MM.1S (cell line): ENCODE measurements at regions not wholly inside any gene's neighbourhood (a gene's known extent, or its start where the extent isn't known, plus 50 kb on each side); places are given as distances from the start of the nearest gene placed in this dataset.

ENCODE experiments used
- DNase-seq: peaks from one replicate; pipeline ENCODE4 v3.0.0-alpha.2; 2015
- H2AFZ ChIP-seq: fragments of 300-600 bp; sonication (generic); 2 replicates; pipeline ENCODE4 v1.6.0; 2016; ENCODE audit warnings: antibody characterized with exemption, low read length
- H3F3A ChIP-seq: fragments of 300-600 bp; sonication (generic); 2 replicates; pipeline ENCODE4 v1.6.1; 2016; ENCODE audit warnings: mild to moderate bottlenecking, antibody characterized with exemption, low read length, moderate library complexity, mixed read lengths; ENCODE audit not compliant: insufficient read depth
- H3K27ac ChIP-seq: fragments of 300-600 bp; sonication (generic); 2 replicates; pipeline ENCODE4 v1.5.1; 2016; ENCODE audit warnings: mild to moderate bottlenecking, low read length
- H3K27me3 ChIP-seq: fragments of 300-600 bp; sonication (generic); replicated peaks from 2 replicates; pipeline ENCODE4 v1.6.0; 2016; ENCODE audit warnings: low read length; ENCODE audit not compliant: insufficient read depth
- H3K36me3 ChIP-seq: fragments of 300-600 bp; sonication (generic); replicated peaks from 2 replicates; pipeline ENCODE4 v1.6.1; 2016; ENCODE audit warnings: mild to moderate bottlenecking, low read length, mixed read lengths; ENCODE audit not compliant: insufficient read depth
- H3K4me1 ChIP-seq: fragments of 300-600 bp; sonication (generic); 2 replicates; pipeline ENCODE4 v1.6.1; 2016; ENCODE audit warnings: low read length, mixed read lengths
- H3K4me2 ChIP-seq: fragments of 300-600 bp; sonication (generic); 2 replicates; pipeline ENCODE4 v1.6.0; 2016; ENCODE audit warnings: low read depth, low read length
- H3K4me3 ChIP-seq: fragments of 300-600 bp; sonication (generic); 2 replicates; pipeline ENCODE4 v1.5.1; 2016; ENCODE audit warnings: low read length, mixed read lengths
- H3K79me2 ChIP-seq: fragments of 300-600 bp; sonication (generic); 2 replicates; pipeline ENCODE4 v1.6.1; 2016; ENCODE audit warnings: mixed run types, low read length, mixed read lengths
- H3K9ac ChIP-seq: fragments of 300-600 bp; sonication (generic); 2 replicates; pipeline ENCODE4 v1.6.1; 2016; ENCODE audit warnings: low read length, mixed read lengths
- H3K9me2 ChIP-seq: fragments of 300-600 bp; sonication (generic); replicated peaks from 2 replicates; pipeline ENCODE4 v1.6.1; 2016; ENCODE audit warnings: mild to moderate bottlenecking, low read length, mixed read lengths; ENCODE audit not compliant: insufficient read depth
- H3K9me3 ChIP-seq: fragments of 300-600 bp; sonication (generic); replicated peaks from 2 replicates; pipeline ENCODE4 v1.6.1; 2016; ENCODE audit warnings: mild to moderate bottlenecking, low read length, mixed read lengths; ENCODE audit not compliant: insufficient read depth
- H4K20me1 ChIP-seq: fragments of 300-600 bp; sonication (generic); 2 replicates; pipeline ENCODE4 v1.6.1; 2016; ENCODE audit warnings: mild to moderate bottlenecking, low read length, moderate library complexity, mixed read lengths; ENCODE audit not compliant: insufficient read depth
- EZH2 ChIP-seq: fragments of 300-600 bp; sonication (generic); optimal IDR thresholded peaks from 2 replicates; pipeline ENCODE3; 2017; ENCODE audit warnings: low read depth, mild to moderate bottlenecking, antibody characterized with exemption, low read length, mixed read lengths
- EZH2phosphoT487 ChIP-seq: fragments of 300-600 bp; sonication (generic); IDR thresholded peaks from 2 replicates; pipeline ENCODE4 v1.6.1; 2018; ENCODE audit warnings: antibody characterized with exemption, low read length
- TF ChIP-seq, protein P1 (sequence below): fragments of 300-600 bp; sonication (generic); IDR thresholded peaks from 2 replicates; pipeline ENCODE4 v1.5.1; 2016; ENCODE audit warnings: antibody characterized with exemption, low read length, mixed read lengths

GRCh38 chr3:176692199-176692965 is 504.9 kb downstream of the TBL1XR1 start:
- no peak overlapping the region for H3K27ac ChIP-seq
- TF ChIP-seq EZH2, result no peak
- no peak for TF ChIP-seq EZH2phosphoT487
- TF ChIP-seq, protein P1, sequence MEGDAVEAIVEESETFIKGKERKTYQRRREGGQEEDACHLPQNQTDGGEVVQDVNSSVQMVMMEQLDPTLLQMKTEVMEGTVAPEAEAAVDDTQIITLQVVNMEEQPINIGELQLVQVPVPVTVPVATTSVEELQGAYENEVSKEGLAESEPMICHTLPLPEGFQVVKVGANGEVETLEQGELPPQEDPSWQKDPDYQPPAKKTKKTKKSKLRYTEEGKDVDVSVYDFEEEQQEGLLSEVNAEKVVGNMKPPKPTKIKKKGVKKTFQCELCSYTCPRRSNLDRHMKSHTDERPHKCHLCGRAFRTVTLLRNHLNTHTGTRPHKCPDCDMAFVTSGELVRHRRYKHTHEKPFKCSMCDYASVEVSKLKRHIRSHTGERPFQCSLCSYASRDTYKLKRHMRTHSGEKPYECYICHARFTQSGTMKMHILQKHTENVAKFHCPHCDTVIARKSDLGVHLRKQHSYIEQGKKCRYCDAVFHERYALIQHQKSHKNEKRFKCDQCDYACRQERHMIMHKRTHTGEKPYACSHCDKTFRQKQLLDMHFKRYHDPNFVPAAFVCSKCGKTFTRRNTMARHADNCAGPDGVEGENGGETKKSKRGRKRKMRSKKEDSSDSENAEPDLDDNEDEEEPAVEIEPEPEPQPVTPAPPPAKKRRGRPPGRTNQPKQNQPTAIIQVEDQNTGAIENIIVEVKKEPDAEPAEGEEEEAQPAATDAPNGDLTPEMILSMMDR, result no peak
- H3K9me2 ChIP-seq, result no peaks in the 10 kb centered on the region
- H3K4me2 ChIP-seq, result no peak overlapping the region
- H3K36me3 ChIP-seq, result no peaks in the 10 kb centered on the region
- H3K9ac ChIP-seq, result no peak overlapping the region
- H3K27me3 ChIP-seq, result no peaks in the 10 kb centered on the region
- H3K79me2 ChIP-seq, result no peaks in the 10 kb centered on the region
- no peaks in the 10 kb centered on the region for H3K9me3 ChIP-seq
- H3K4me1 ChIP-seq, result no peaks in the 10 kb centered on the region
- H2AFZ ChIP-seq, result no peak overlapping the region
- no peaks in the 10 kb centered on the region for H4K20me1 ChIP-seq
- no peak for DNase-seq
- H3K4me3 ChIP-seq, result no peak overlapping the region
- H3F3A ChIP-seq, result no peaks in the 10 kb centered on the region

- H3K36me3 ChIP-seq, result no peaks in the 10 kb centered on the region
- H3K79me2 ChIP-seq, result no peaks in the 10 kb centered on the region
- no peaks in the 10 kb centered on the region for H3K9me2 ChIP-seq
- H4K20me1 ChIP-seq, result no peaks in the 10 kb centered on the region
- H3K27ac ChIP-seq, result no peak overlapping the region
- no peak for TF ChIP-seq EZH2
- TF ChIP-seq EZH2phosphoT487, result no peak
- TF ChIP-seq, protein P1, result no peak
- H3K9me3 ChIP-seq, result no peaks in the 10 kb centered on the region
- H3F3A ChIP-seq, result no peaks in the 10 kb centered on the region
- H3K27me3 ChIP-seq, result no peaks in the 10 kb centered on the region
- no peak overlapping the region for H3K4me2 ChIP-seq
- no peak overlapping the region for H2AFZ ChIP-seq
- no peak overlapping the region for H3K4me3 ChIP-seq
- no peak overlapping the region for H3K9ac ChIP-seq
- DNase-seq, result no peak
- H3K4me1 ChIP-seq, result no peaks in the 10 kb centered on the region
Observed at GRCh38 chr3:176690083-176690869, 507.0 kb downstream of the TBL1XR1 start.

DNA sequence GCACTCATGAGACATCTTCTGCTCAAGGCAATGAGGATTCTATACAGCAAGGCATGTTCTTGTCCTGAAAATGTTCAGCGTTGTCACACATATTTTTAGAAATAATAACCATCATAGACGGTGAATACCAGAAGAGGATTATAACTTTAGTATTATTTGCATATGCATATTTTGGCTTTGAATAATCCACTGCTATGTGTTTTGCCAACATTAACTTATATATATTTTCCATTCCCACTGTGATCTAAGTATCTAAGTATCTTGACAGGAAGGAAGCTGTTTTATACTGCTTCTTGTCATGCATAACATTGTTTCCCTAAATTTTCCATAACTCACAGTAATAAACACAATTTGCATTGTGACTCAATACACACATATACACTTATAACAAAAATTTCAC is 509.5 kb downstream of the TBL1XR1 start:
- Histone ChIP-seq H3K9me2 (no peaks in the 10 kb centered on the region), H3K27me3 (no peaks in the 10 kb centered on the region), H3K9ac (no peak overlapping the region), H3K36me3 (no peaks in the 10 kb centered on the region), H2AFZ (no peak overlapping the region), H4K20me1 (no peaks in the 10 kb centered on the region), H3K4me3 (no peak overlapping the region), H3K4me2 (no peak overlapping the region), H3F3A (no peaks in the 10 kb centered on the region), H3K79me2 (no peaks in the 10 kb centered on the region), H3K4me1 (no peaks in the 10 kb centered on the region), H3K9me3 (no peaks in the 10 kb centered on the region), H3K27ac (no peak overlapping the region)
- TF ChIP-seq, protein P1, result no peak
- TF ChIP-seq EZH2, result no peak
- no peak for TF ChIP-seq EZH2phosphoT487
- DNase-seq, result no peak
